NCI-H345 treated with DMSO at 0.1 percent for 48 hours (cell line): ENCODE measurements at regions not wholly inside any gene's neighbourhood (a gene's known extent, or its start where the extent isn't known, plus 50 kb on each side); places are given as distances from the start of the nearest gene placed in this dataset.
"Not testable (repeated sequence)": the region's sequence is repeated elsewhere in the genome, so short reads cannot be mapped to it uniquely, and the experiment has no call there.

Experiments used
- DNase-seq: peaks from one replicate; lab custom pipeline; 2025; ENCODE audit not compliant: unreplicated experiment; lab: John Stamatoyannopoulos, UW

DNA sequence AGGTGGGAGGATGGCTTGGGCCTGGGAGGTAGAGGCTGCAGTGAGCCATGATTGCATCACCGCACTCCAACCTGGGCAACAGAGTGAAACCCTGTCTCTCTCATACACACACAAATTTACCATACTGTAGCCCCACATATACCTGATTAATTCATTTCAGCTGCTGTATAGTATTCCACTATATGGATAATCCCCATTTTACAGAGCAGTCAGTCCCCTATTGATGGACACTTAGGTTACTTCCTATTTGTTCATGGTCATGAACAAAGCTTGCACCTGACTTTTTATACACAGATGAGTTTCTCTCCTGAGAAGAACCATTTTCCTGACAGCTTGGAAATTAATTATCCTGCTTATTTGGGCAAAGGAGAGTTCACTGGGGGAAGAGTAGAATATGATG lies 59.2 kb downstream of the EMX2 start:
- DNase-seq, result no peak

DNA sequence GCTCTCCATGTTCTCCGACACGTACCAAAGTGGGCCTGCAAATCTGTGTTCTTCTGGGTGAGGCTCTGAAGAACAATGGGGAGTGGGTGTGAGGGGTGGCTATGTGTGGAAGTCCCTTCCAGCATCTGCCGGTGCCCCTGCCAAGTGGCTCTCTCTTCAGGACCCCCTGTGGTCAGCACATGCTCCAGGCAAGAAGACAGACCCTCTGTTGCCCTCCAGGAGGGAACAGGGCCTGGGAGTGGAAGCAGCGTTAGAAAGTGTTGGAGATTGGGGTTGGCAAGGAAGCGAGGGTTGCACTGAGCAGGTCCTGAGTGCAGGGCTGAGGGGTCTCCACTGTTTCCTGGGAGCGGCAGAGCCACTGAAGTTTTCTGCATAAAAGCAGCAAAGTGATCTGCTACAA lies 60.5 kb downstream of the EMX2 start:
- DNase-seq, result no peak

DNA sequence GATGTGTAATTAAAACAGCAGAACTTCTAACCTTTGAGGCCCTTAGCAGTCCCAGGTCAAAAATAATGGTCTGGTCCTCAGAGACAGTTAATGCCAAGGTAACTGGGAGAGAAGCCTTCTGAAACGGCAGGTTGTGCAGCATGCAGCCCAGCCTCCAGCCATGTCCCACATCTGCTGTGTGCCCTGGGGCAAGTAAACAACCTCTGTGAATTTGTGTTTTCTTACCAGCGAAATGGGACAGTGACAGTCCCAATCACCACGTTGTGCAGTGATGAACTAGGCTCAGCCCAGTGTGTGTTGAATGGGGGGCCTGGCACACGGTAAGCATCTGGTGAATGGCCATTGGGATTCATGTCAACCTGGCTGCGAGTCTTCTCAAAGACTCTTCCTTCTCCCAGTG lies 61.2 kb downstream of the EMX2 start:
- DNase-seq, result no peak

DNA sequence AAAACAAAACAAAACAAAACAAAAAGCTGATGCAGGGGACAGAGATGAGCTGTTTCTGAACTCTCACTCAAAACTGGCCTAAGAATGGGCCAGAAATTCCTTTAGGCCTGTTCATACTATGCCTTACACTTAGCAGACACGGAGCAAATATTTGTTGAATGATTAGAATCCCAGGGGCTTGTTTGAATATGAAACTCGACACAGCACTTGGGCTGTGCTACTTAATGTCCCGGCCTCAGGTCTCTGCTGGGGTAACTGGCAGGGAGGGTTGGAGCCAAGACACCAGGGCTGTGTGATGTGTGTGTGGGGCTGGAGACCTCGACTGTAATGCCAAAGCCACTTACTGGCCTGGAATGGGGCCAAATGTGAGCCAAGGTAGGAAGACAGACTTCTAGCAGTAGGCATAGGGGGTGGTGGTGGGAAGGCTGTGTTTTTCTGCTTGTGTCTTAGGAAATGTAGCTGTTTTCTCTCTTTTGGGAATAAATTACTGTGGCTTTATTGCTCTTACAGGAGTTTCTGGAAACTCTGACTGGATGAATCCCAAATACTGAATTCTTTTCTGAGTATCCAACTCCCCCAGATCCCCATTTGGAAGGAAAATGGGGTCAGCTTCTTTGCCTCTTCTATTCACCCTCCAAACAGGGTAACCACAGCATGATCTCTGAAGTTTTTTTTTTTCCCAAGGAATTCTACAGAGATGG lies 66.7 kb downstream of the EMX2 start:
- DNase-seq, result no peak

DNA sequence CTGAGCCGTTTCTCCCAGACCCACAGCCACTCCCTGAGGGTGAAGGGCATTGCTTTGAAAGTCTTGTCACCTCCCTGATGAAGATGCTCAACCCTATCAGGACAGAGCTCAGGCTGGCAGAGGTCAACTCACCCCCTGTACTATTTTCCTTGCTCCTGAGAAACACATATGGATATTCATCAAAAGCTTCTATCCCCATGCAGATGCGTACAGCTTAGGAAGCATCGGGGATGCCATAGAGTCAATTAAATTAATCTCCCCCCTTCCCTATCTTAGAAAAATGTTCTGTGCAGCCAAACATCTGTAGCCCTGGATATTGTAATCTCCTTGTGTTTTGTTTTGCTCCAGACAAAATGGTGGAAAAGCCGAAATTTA lies 67.2 kb downstream of the EMX2 start:
- no peak for DNase-seq

DNA sequence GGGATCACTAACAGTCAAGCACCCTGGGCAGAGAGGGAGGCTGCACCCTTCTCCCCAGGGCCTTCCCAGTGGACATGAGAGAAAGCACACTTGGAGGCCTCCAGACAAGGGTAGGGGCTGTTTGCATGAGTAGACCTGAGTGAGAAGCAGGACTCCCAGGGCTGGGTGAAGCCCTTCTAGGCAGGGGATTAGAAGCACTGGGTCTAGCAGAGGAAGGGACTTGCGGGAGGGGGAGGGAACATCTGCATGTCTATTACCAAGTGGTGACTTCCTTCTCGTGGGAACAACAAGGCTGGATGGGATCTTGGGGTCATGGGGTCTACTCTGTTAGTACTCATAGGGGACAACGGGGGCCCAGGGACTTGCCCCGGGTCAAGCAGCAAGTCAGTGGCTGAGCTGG lies 67.8 kb downstream of the EMX2 start:
- DNase-seq, result no peak

DNA sequence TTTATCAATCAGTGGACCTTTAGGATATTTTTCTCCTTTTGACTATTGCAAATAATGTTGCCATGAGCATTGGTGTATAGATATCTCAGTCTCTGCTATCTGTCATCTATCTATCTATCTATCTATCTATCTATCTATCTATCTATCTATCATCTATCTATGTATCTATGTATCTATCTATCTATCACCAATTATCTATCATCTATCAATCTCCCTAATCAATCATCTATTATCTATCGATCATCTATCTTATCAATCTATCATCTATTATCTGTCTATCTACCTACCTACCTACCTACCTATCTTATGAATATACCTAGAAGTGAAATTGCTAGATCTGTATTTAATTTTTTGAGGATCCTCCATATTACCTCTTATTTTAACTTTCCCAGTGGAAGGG lies 69.6 kb downstream of the EMX2 start:
- no peak for DNase-seq

DNA sequence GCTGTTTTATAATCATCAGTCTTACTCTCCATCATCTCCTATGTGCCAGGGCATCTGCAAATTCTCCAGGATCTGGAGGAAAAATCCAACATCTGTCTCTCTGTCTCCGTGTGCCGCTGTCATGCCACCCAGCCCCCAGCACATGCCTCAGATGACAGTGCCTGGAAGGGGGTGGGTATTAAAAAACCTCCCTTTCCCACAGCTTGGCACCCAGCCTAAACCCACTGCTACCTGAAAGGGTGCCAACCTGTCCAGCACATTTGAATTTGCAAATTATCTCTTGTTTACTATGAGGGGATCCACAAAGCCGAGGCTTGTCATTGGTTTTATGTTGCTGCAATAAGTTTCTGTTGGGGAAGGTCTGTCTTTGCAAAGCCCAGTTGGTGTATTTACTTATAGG lies 73.1 kb downstream of the EMX2 start:
- no peak for DNase-seq

DNA sequence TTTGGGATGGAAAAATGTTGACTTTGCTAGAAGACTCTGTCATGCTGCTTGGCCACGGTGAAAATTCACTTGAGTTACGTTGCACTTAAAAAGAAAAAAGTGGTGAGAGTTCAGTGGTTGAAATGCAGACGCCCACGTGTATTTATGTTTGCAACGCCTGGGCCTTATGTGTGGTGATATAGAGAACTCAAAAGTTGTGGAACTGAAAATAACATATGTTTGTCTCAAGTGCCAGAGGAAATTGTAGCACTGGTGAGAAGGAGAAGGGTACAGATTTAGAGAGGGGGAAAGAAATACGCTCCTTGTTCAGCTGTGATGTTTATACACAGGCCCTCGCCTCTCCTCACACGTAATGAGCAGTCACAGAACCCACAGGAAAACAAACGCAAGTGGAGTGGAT lies 73.6 kb downstream of the EMX2 start:
- no peak for DNase-seq

DNA sequence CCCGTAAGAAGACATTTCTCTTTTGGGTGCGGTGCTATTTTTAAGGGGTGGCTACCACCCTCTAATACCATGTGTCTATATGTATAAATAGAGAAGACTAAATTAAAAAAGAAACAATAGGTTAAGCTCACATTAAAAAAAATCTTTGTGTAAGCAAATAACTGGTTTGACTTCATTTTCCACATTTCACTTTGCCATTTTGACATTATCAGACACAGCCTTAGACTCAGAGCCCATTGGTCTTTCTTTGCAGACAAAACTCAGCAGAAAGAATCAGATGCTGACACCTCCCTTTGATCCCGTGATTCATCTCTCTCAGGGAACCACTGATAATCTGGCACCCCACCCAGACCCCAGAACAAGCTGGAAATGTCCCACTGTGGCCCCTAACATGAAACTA lies 74.5 kb downstream of the EMX2 start:
- DNase-seq, result no peak

DNA sequence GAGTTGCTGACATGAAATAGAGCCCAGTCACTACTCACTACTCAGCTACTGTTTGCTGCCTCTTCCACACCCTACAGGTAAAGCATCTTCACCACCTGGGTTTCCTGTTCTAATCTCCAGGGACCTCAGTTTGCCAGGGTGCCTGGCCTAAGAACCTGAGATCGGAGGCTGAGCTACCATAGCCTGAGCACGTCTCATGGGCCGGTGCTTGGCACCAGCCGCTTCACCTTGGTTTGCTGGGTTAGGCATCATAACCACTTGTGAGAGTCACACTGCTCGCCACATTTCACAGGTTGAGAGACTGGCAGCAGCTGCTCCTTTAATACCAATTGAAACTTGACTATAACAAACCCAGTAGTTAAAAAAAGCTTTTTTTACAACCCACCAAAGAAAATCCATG lies 75.1 kb downstream of the EMX2 start:
- DNase-seq, result no peak

DNA sequence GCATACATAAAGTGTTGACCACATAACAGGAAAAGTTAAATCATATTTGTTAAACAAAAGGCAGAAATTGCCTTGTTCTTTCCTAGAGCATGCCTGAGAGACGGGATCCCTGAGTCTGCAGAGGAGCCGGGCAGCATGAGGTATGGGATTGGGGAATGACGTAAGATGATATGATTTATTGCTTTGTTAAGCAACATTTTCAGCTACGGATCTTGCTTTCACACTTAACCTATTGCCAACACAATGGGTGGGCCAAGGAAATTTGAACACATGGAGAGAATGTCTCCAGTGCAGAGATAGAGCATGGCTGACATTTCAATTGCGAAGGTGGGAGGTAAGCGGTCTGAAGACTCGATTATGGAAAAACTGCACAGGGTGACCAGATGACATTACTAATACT lies 76.7 kb downstream of the EMX2 start:
- DNase-seq, result no peak

DNA sequence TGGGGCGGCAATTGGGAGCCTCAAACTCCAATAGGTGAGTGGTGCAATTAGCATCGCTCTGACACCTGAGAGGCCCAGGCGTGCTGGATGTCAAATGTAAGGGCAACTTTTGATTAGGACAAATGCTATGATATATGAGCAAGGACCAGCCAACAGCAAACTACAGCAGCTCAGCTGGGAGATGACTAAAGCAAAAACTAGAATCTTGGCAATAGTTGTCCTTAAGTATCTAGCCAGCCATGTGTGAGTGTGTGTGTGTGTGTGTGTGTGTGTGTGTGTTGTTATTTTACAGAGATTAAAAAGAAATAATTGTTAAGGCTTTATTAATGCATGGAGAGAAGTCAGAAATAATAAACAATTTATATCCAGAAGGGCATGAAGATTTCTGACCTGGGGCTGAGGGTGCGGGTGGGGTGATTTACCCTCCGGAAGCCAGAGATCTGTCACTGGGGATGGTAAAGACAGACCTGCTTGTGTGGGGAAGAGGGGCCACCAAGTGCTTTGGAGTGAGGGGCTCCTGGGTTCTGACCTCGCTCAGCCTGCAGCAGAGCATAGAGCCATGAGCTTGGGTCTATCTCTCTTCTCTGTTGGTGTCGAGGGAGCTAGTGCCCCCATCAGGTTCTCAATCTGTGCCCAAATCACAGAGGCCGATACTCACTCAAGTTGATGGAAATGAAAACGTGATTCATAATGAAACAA lies 77.3 kb downstream of the EMX2 start:
- DNase-seq, result no peak

DNA sequence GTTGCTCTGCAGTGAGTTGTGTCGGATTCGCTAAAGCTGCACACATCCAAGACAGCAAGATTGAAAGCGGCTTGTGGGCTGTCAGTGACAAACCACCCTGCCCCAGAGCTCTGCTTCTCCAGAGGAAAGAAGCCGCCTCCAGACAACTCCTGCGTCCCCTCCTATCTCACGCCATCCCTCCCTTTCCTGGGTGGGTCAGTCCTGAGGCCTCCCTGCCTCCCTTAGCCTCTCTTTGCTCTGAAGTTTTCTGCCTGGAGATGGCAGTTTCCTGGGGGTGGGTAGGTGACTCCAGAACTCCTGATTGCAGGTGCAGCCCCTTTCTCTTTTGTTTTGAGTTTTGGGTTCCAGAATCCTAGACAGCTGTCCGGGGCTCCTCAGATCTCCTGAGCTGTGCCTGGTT lies 78.7 kb downstream of the EMX2 start:
- no peak for DNase-seq

DNA sequence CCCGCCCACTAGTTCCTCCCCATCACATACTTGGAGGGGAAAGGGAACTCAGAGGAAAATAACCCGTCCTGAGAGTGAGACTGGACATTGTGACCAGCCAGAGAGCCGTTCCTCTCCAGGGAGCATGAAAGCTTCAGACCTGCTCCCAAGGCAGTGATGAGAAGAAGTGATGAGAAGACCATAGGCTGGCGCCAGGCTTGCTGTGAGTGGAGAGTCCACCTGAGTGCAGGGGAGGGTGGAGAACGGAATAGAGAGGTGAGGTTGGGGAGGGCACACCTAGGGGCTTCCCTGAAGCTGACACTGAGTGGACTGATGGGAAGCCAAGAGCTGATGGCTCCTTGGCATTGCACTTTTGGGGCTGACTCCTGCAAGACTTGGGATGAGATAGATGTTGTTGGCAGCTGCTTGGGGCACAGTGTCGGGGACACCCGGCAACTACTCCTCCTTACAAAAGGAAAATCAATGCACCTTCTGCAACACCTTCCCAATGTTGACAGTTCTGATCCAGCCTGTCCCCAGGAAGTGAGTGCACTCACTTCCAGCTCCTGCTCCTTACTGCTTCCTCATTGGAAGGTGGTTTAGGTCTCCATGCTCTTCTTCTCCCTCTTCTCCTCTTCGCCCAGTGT lies 79.4 kb downstream of the EMX2 start:
- no peak for DNase-seq

DNA sequence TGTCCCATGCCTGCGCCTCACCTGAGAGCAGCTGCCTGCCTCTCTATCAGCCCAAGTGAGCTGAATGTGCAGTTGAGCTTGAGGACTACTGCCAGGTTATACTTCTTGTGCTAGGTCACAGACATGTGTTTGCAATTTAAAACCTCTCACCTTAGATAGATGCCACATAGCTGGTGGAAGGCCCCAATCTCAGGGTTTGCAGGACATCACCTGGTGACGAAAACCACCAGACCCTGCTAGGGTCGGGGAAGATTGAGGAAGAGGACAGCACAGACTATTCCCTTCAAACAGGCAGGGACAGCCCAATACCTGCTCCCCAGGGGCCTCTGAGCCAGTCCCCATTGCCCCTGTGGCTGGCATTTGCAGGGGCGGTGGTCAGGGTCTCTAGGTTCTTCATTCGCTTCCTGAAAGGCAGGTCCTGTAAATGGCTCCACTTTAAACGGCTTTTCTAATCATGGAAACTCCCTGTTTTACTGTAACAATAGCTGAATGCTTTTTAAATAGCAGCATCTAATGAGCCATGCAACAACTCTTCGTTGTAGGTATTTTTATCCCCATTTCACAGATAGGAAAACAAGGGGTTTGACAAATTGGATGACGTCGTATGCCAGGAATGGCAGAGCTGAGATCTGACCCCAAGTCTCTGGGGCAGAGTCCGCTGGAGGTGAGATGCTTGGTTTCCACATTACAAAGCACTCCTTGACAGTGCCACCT lies 80.1 kb downstream of the EMX2 start:
- no peak for DNase-seq

DNA sequence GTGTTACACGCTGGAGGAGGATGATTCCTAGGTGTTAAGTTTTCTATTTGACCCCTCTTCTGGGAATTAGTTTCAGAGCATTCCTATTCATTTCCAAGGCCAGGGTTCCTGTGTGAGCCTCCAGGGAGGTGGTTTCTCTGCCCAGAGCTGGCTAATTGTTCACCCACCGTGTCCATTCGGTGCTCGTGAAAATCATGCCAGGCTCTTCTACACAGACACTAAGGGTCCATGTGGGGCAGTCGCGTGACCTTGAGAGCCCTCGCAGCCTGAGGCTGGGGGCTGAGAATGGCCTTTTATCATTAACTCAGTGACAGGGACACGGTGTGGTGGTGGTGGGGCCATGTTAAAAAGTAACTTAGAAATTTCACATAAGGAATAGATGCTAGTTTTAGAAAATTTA lies 83.7 kb downstream of the EMX2 start:
- DNase-seq, result no peak

DNA sequence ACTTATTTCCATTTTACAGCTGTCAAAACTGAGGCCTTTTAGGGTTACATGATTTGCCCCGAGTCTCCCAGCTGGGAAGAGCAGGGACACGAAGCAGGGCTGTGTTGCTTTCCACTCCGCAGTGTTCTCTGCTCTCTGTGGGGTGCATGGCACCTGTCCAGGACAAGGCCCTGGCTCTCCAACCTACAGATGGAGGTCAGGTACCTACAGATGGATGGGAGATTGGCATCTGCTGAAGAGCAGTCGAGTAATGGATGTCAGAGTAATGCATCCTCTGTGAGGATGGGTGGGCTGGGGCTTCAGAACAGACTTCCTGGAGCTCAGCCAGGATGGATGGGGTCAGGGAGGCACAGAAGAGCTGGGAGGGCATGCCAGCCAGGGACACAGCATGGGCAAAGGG lies 85.0 kb downstream of the EMX2 start:
- DNase-seq, result no peak

DNA sequence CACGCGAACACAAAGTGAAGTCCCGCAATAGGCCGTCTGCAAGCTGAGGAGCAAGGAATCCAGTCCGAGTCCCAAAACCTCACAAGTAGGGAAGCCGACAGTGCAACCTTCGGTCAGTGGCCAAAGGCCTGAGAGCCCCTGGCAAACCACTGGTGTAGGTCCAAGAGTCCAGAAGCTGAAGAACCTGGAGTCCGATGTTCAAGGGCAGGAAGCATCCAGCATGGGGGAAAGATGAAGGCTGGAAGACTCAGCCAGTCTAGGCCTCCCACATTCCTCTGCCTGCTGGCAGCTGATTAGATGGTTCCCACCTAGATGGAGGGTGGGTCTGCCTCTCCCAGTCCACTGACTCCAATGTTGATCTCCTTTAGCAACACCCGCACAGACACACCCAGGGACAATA lies 87.2 kb downstream of the EMX2 start:
- DNase-seq, result not testable (repeated sequence)

DNA sequence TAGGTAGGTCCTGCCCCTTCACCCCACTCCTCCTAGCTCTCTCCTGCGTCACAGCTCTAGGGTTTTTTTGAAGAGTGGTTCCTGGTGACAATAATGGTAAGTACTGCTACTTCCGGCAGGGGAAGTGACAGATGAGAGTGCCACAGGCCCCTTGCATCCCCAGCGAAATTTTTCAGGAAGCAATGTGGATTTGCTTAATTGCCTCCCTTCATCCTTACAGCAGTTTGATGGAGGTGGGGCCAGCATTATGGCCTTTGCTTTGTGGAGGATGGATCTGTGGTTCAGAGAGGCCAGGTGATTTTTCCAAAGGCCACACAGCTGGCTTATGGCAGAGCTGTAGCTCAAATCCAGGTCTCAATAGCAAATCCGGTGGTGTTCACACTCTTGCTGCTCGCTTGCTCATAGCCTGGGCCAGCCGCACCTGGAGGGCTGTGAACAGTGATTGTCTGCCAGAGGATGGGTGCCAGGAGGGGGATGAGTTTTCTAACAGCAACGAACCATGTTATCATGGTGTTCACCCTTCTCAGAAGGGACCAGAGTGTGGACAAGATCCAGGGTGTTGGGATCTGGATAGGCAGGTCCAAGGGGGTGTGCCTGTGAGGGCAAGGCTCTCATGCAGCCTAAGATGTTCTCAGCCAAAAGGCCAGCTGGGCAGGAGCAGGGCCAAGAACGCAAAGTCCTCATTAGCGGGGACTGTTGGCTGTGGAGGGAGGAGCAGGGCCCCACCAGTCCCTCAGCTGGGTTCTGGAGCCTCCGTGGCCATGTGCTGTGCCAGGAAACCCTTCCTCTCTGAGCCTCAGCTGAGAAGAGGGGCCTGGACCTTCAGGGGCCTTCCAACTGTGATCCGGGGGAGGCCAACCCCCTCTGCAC lies 89.0 kb downstream of the EMX2 start:
- no peak for DNase-seq

DNA sequence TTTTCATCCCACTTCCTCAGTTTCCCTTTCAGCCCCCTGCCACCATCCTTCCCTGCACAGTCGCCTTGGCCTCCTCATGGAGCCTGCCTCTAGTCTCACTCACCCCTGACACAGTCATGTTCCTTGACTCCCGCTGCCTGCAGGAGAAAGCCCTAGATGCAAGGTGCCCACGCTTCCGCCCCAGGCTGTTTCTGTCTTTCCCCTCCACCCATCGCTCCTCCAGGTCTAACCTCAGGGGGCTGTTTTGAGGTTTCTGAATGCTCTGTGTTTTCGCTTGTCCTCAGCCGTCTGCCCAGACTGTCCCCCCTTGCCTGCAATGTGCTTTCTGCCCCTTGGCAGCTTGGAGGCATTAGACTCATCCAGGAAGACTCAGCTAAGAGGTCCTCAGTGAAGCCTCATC lies 89.9 kb downstream of the EMX2 start:
- DNase-seq, result no peak
